ENCODE measurements at regions not wholly inside any gene's neighbourhood (a gene's known extent, or its start where the extent isn't known, plus 50 kb on each side); places are given as distances from the start of the nearest gene placed in this dataset.

DNA sequence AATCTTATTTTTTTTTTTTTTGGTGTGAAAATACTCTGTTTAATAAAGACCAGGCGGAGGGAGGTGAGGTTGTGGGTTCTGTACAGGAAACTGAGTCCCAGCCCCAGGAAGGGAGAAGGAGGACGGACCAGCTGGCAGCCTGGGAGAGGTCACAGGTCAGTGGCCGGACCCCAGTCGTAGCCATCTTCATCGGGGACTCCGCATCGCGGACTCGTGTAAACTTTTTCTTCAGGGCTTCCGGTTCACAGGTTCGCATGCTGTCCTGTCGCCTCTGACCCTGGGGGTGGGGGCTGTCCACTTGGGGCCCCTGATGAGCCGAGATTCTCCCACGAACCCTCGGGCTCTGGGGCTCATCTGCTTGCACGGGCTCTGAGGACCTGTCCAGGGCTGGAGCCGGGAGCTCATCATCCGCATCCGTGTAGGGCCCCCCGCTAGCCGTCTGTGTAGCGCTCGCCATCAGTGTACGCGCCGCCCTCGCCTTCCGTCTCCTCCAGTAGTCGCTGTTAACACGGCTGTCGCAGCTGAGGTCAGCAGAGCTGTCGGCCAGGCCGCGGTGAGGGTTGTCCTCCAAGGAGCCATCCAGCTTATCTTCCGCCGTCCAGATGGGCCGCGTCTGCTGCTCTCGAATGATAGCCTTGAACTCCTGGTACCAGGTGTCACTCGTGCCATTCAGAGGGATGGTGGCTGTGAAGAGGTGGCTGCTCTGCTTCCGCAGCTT is 975.7 kb upstream of the PRMT6 start:
- DNase-seq (ENCODE audit: low spot score): no peak

DNA sequence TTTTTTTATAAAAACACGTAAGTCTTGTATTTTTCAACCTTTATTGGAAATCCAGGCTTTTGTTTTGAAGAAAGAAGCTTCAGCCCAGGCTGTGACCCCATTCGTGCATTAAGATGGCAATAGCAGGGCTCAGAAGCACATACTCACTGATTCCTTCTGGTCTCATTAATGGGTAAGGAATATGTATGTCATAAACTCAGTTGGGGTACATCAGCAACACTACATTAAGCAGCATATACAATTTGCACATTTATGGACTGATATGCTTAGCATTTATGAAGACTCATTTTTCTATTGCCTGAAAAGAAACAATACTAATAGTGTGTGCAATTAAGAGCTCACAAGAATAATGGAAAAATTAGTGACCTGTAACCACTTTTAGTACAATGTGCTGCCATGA is 945.4 kb upstream of the PRMT6 start:
- DNase-seq (ENCODE audit: low spot score): no peak

- DNase-seq (ENCODE audit: low spot score): no peak
Observed at GRCh38 chr1:106113851-106114250, 942.6 kb upstream of the PRMT6 start.

DNA sequence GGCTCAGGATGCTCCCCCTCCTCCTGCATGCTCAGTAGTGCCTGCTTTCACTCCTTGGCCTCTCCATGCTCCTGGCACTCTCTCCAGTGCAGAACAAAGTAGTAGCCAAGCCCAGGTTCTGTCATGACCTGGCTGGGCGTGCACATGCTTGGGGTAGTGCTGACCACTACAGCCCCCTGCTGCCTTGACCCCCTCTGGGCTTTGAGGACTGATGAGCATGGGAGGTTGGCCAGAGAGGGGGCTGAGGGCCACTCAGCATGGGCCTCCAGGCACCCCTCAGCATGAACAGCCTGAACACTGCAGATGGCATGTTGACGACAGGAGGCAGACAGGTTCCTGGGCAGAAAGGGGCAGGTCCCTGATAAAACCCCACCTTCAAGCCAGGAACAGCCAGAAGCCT is 935.7 kb upstream of the PRMT6 start:
- DNase-seq (ENCODE audit: low spot score): no peak

GRCh38 chr1:106121728-106122127 is 934.7 kb upstream of the PRMT6 start:
- DNase-seq (ENCODE audit: low spot score): no peak

DNA sequence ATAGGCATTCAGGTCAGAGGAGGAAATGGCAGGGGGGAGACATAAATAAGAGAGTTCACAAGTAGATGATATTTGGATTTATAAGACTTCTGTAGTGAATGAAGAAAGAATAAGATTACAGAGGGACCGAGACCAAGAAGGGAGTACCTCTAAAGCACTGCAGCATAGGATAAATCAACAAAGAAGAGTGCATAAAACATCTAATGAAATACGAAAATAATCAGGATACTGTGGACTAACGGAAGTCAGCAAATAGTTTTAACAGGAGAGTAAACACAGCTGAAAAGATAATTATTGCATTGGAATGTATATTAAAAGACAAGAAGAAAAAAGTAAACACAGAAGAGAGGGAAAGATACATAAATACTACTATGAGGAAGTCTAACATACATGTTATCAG is 921.9 kb upstream of the PRMT6 start:
- no peak for DNase-seq (ENCODE audit: low spot score)

GRCh38 chr1:106173101-106173500 is 883.4 kb upstream of the PRMT6 start:
- no peak for DNase-seq (ENCODE audit: low spot score)

GRCh38 chr1:106178791-106179190 is 877.7 kb upstream of the PRMT6 start:
- DNase-seq (ENCODE audit: low spot score): no peak

DNA sequence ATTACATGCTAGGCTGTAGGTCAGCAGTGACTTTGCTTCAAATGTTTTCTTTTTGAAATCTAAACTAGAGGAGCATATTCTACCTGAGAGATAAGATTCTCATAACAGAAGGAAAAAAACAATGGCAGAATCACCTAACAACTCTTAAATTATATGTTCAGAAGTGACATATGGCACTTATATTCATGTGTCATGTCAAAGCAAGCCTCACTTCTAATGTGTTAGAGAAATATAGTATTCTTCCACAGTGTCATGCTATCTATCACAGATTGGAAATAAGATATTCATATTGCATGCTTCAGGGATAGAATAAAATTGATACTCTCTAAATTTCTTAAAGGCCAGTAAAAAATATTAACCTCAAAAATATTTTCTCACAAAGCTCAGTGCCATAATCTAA is 874.6 kb upstream of the PRMT6 start:
- DNase-seq (ENCODE audit: low spot score): no peak

- no peak for DNase-seq (ENCODE audit: low spot score)
Observed at GRCh38 chr1:106185089-106185488, 871.4 kb upstream of the PRMT6 start.

DNA sequence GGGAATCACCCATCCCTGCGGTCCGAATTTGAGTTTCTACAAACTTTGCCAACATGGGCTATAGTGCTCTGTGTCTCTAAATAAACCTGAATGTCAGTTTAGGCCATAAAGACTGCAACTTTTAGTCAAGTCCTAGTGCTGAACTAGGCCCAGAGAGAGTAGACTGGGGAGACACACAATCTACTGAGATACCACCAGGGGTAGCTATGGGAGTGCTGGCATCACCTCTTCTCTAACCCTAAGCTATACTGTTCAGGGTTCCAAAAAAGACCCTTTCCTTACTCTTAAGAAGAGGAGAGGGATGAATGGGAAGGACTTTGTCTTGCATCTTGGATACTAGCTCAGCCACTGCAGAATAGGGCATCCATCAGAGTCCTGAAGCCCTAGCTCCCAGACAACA is 866.7 kb upstream of the PRMT6 start:
- DNase-seq (ENCODE audit: low spot score): no peak

GRCh38 chr1:106194206-106194605 is 862.3 kb upstream of the PRMT6 start:
- no peak for DNase-seq (ENCODE audit: low spot score)

- no peak for DNase-seq (ENCODE audit: low spot score)
Observed at GRCh38 chr1:106200711-106201110, 855.8 kb upstream of the PRMT6 start.

GRCh38 chr1:106207185-106207584 is 849.3 kb upstream of the PRMT6 start:
- DNase-seq (ENCODE audit: low spot score): no peak

DNA sequence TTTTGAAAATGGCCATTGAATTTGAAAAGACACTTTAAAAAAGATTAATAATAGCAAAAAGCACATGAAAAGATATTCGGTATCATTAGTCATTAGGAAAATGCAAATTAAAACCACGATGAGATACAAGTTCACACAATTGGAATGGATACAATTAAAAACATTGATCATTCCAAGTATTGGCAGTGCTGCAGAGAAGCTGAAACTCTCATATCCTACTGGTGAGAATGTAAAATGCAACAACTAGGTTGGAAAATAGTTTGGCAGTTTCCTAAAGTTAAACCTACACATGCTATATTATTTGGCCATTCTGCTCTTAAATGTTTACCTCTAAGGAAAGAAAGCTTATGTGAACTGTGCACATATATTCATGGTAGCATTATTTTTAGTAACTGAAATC is 838.7 kb upstream of the PRMT6 start:
- no peak for DNase-seq (ENCODE audit: low spot score)

GRCh38 chr1:106222403-106222802 is 834.1 kb upstream of the PRMT6 start:
- DNase-seq (ENCODE audit: low spot score): no peak

- no peak for DNase-seq (ENCODE audit: low spot score)
Observed at GRCh38 chr1:106223213-106223612, 833.3 kb upstream of the PRMT6 start.

DNA sequence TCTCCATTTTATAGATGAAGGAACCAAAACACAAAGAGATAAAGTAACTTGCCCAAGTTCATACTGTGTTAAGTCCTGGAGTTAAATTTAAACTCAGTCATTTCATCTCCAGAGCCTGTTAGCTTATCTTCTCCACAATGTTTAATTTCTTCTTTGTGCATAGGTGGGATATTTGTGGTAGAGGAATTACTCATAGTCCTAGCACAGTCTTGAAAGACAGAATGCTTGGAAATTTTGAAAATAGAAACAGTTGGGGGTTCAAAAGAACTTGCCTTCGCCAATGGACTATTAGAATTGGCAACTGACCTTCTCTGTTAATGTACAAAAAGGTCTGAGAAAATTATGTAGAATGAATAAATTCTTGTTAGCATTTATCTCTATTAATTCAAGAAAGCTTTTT is 832.0 kb upstream of the PRMT6 start:
- DNase-seq (ENCODE audit: low spot score): no peak

GRCh38 chr1:106225403-106225802 is 831.1 kb upstream of the PRMT6 start:
- DNase-seq (ENCODE audit: low spot score): no peak

DNA sequence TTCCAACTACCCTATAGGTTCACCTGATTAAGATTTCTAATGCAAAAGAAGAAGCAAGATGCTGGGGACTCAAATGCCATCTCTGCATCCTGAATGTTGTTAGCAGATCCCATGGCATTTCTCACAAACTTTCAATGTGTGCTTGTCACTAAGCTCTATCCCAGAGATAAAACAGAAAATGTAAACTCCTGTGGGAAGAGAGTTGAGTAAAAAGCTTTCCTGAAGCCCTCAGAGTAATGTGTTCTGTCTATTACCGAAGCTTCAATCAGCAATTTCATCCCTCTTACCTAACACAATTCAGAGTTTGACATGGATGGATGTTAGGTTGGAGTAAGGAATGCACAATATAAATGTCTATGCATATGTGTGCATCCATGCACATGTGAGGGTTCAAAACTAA is 829.9 kb upstream of the PRMT6 start:
- DNase-seq (ENCODE audit: low spot score): no peak

- no peak for DNase-seq (ENCODE audit: low spot score)
Observed at GRCh38 chr1:106232128-106232527, 824.3 kb upstream of the PRMT6 start.

GRCh38 chr1:106233511-106233910 is 823.0 kb upstream of the PRMT6 start:
- DNase-seq (ENCODE audit: low spot score): no peak

DNA sequence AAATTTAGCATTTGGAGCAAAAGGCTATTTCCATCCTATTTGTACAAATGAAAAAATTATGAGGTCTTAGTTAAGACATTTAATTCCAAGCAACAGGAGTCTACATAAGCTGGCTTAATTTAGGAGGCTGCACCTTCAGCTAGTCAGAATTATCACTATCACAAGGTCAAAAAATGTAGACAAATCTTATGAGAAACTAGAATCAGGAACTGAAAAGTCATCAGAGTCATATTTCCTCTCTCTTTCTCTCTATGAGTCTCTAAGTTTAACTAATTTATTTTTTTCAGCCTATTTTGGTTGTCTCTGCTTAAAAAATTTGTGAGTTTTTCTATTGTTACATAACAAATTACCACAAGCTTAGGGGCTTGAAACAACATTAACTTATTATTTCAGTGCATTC is 807.1 kb upstream of the PRMT6 start:
- no peak for DNase-seq (ENCODE audit: low spot score)

DNA sequence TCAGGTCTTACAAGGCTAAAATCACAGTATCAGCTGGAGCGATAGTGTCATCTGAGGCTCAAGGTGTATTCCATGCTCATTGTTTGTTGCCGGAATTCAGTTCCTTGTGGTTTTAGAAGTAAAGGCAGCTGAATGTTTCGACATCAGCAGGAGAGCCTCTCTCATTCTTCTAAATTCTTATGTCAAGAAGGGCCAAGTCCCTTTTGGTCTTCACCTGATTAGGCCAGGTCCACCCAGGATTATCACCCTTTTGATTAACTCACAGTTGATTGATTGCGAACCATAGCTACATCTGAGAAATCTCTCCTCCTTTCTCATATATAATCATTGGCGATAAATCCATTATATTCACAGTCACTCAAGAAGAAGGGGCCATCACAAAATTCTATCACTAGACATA is 806.7 kb upstream of the PRMT6 start:
- no peak for DNase-seq (ENCODE audit: low spot score)

DNA sequence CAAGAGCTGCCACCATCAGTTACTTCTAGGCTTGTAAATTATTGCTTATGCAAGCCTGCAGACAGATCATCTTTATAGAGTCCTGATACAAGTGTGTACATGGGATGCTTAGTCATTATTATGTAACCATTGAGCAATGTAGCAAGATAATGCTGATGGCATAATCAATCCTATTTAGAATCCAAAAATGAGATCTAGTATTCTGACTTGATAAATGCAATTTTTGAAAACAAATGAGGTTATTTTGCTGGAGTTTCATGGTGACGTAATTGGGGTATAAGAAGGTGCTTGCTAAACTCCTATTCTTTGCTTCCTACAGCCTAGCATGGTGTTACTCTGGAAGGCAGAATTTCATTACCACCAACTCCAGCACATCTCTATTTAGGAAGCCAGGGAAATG is 801.7 kb upstream of the PRMT6 start:
- no peak for DNase-seq (ENCODE audit: low spot score)

Measured in GM03348 (cell line).